Heart left ventricle (tissue), 16 donors: ENCODE measurements at regions not wholly inside any gene's neighbourhood (a gene's known extent, or its start where the extent isn't known, plus 50 kb on each side); places are given as distances from the start of the nearest gene placed in this dataset.

ENCODE experiments used
- ATAC-seq, 4 donors: fragments of 200-7000 bp; cut with Tn5 transposase; one replicate each; pipeline ENCODE4 v1.9.1; 2020 to 2022; ENCODE audit warnings: moderate library complexity in 4 of 4, mild to moderate bottlenecking in 3 of 4, moderate number of reproducible peaks in 1 of 4
- DNase-seq, 5 donors: peaks; one replicate each; pipeline ENCODE4 v3.0.0-alpha.2; 2020
- H3K27ac ChIP-seq, 12 donors: fragments of 200-600 bp; sonication (generic) in 4 of 12; one replicate each; pipeline versions ENCODE4 v1.5.0 to v1.8.0; 2016 to 2022; ENCODE audit warnings: mild to moderate bottlenecking in 2 of 12
- H3K27me3 ChIP-seq, 9 donors: fragments of 200-600 bp; sonication (generic) in 2 of 9; one replicate each; pipeline versions ENCODE4 v1.5.1 to v1.8.0; 2016 to 2022; ENCODE audit warnings: mild to moderate bottlenecking in 3 of 9
- H3K36me3 ChIP-seq, 9 donors: fragments of 200-600 bp; sonication (generic) in 2 of 9; one replicate each; pipeline versions ENCODE4 v1.5.0 to v1.8.0; 2018 to 2022; ENCODE audit warnings: mild to moderate bottlenecking in 2 of 9
- H3K4me1 ChIP-seq, 12 donors: fragments of 200-600 bp; sonication (generic) in 4 of 12; one replicate each; pipeline versions ENCODE4 v1.5.0 to v1.8.0; 2016 to 2022; ENCODE audit warnings: mild to moderate bottlenecking in 3 of 12
- H3K4me3 ChIP-seq, 12 donors: fragments of 200-600 bp; sonication (generic) in 4 of 12; one replicate each; pipeline versions ENCODE4 v1.5.0 to v1.8.0; 2017 to 2022; ENCODE audit warnings: mild to moderate bottlenecking in 9 of 12, moderate library complexity in 4 of 12
- H3K9me3 ChIP-seq, 12 donors: fragments of 200-600 bp; sonication (generic) in 4 of 12; one replicate each; pipeline versions ENCODE4 v1.5.0 to v1.8.0; 2016 to 2022; ENCODE audit warnings: mild to moderate bottlenecking in 1 of 12
- POLR2A ChIP-seq, 2 donors: fragments of 450-650 bp; IDR thresholded peaks; one replicate each; pipeline ENCODE4 v1.6.1; 2017; ENCODE audit warnings: antibody characterized with exemption in 2 of 2, mild to moderate bottlenecking in 2 of 2, moderate library complexity in 2 of 2
- WGBS, 4 donors: extraction: QIAGEN DNeasy Blood & Tissue Kit in 2 of 4; methylation state at CpG; one replicate each; pipeline versions ENCODE4 v1.1.5 to v1.1.7; 2013 to 2018; 5-methylcytosine and 5-hydroxymethylcytosine counted together
- intact Hi-C, 10 donors: fragments of 100-400 bp; cut with DNase I; formaldehyde crosslinking; loops; one replicate each; pipeline versions ENCODE4 v1.11.1 to v1.14.2; 2022
- TF ChIP-seq, protein P1 (sequence below), 12 donors: fragments of 200-600 bp; sonication (generic) in 4 of 12; IDR thresholded peaks; one replicate each; pipeline versions ENCODE4 v1.5.0 to v1.8.0; 2018 to 2022; ENCODE audit warnings: antibody characterized with exemption in 12 of 12, mild to moderate bottlenecking in 5 of 12
- donor health status: ischemic (EF 13 %, LVEDD 7.1; RV severe dilation, severe dysfunction).
- donor health status: healthy with polysubstance abuse.
- donor health status: DM: no; HTN: yes; CAD: no.
- donor health status: DM: no; HTN: no; CAD: no.
- donor health status: ischemic (EF 25% LVEDD 6.9; RV normal size, moderate dysfunction).
- donor health status: ischemic (EF 25% LVEDD 5.7; RV mildly dilated, moderate dysfunction).
- donor health status: healthy.
- donor health status: DM: yes; HTN: yes; CAD: no.
- donor health status: ischemic (EF 35%, LVEDD 5.7; RV mildly dilated, moderate dysfunction).
- donor health status: nonischemic (EF 11% LVEDD 7.7; RV severe dilation, severe dysfunction).
- donor health status: DM: yes; HTN: yes; CAD: no.
- donor health status: PGD.
- donor health status: ischemic (EF 29% LVEDD 5.4; RV normal size, mild dysfunction).
- donor health status: nonischemic (EF 23%, LVEDD 6.1; RV moderate dilation, normal function).

DNA sequence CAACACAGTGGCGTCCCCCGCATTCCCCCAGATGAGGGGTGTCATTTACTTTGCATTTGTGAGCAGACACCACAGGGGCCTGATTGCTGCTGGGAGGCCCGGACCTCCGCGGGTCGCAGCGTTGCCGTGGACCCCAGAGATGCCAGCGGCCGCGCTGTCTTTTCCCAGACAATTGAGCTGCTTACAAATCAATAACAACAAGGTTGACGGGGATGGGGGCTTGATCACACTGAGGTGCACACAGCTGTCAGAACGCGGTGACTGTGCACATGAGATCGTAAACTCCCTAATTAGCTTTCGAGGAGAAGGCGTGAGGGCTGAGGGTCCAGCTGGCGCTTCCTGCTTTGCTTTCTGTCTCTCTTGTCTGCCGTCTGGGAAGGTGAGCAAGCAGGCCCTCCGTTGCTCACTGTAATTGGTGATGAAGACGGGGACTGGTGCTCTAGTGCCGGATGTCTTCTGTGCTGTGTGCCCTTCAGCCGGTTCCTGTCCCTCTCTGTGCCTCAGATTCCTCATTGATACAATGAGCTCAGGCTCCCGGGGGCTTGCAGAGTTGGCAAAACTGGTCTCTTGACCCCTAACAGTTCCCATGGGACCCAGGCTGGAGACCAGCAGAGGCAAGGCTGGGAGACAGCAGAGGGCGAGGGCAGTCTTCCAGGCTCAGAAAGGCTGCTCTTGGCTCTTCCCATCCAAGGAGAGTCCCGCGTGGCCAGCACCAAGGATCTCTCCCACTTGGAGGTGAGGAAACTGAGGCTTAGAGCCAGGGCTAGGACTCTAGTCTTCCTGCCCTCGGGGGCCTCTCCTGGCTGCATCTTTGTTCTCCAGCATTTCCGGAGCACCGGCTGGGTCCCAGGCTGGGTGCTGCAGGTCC, 126.0 kb upstream of the PMEPA1 start:
- no peaks in the 10 kb centered on the region for H3K36me3 ChIP-seq
- DNase-seq (no peak), ATAC-seq (no peak)
- no peak overlapping the region for H3K27ac ChIP-seq
- no peak overlapping the region for H3K4me3 ChIP-seq
- 63 to 80% (median 72%) methylated on average over 19 to 30 of the region's 30 CpGs for WGBS, 4 donors
- intact Hi-C loops: no loop called here
- H3K4me1 ChIP-seq: peaks cover 0 to 21% (median 8%) of the 10 kb centered on the region in 12 donors
- TF ChIP-seq POLR2A (IDR thresholded peaks at IDR 0.05): no peak
- TF ChIP-seq, protein P1, sequence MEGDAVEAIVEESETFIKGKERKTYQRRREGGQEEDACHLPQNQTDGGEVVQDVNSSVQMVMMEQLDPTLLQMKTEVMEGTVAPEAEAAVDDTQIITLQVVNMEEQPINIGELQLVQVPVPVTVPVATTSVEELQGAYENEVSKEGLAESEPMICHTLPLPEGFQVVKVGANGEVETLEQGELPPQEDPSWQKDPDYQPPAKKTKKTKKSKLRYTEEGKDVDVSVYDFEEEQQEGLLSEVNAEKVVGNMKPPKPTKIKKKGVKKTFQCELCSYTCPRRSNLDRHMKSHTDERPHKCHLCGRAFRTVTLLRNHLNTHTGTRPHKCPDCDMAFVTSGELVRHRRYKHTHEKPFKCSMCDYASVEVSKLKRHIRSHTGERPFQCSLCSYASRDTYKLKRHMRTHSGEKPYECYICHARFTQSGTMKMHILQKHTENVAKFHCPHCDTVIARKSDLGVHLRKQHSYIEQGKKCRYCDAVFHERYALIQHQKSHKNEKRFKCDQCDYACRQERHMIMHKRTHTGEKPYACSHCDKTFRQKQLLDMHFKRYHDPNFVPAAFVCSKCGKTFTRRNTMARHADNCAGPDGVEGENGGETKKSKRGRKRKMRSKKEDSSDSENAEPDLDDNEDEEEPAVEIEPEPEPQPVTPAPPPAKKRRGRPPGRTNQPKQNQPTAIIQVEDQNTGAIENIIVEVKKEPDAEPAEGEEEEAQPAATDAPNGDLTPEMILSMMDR (IDR thresholded peaks at IDR 0.05): no peak
- H3K9me3 ChIP-seq: no peaks in the 10 kb centered on the region
- H3K27me3 ChIP-seq: no peaks in the 10 kb centered on the region

DNA sequence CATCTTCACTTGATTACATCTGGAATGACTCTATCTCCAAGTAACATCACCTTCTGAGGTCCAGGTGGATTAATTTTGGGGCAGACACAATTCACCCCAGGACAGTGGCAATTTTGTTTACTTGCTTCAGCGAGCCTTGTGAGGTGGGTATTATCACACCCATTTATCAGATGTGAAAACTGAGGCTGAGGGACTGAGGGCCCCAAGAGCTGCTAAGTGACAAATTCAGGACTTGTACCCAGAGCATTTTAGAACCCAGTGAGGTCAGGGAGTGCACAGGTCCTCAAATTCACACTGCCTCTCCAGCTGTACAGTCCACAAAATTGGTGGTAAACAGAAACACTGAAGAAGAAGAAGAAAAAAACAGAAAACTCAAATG, 125.2 kb upstream of the PMEPA1 start:
- ATAC-seq: no peak
- H3K9me3 ChIP-seq: no peaks in the 10 kb centered on the region
- intact Hi-C loops: no loop called here

DNA sequence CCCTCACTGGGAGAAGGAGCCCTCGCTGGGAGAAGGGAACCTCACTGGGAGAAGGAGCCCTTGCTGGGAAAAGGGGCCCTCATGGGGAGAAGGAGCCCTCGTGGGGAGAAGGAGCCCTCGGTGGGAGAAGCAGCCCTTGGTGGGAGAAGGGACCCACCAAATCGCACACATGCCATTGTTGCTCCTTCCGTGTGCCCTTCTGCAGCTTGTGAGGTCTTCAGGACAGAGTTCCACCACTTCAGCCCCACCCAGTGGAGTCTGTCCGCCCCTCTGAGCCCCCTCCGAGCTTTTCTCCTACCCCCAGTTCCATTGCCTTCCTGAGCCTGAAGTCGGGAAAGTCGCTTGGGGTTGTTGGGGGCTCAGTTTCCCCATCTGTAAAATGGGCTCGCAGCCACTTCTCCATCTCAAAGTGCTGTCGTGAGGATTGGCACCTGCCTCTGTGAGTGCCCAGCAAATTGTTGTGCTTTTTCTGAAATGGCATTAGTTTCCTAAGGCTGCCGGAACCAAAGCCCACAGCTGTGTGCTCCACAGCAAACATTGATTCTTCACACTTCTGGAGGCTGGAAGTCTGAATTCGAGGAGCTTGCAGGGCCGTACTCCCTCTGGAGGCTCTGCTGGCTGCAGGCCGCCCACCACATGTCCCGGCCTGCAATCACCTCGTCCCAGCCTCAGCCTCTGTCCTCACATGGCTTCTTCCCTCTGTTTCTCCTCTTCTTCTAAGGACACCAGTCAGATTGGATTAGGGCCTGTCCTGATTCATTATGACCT, 124.7 kb upstream of the PMEPA1 start:
- Histone ChIP-seq H3K4me1 (peaks cover 0 to 20% (median 8%) of the 10 kb centered on the region in 12 donors), H3K27ac (no peak overlapping the region), H3K27me3 (no peaks in the 10 kb centered on the region), H3K4me3 (no peak overlapping the region), H3K36me3 (no peaks in the 10 kb centered on the region), H3K9me3 (no peaks in the 10 kb centered on the region)
- intact Hi-C loops: no loop called here
- DNase-seq (no peak), ATAC-seq (peak in 2 of 4 donors; percentile 35 to 43)
- 79 to 91% (median 86%) methylated on average over 17 of the region's 17 CpGs for WGBS, 4 donors
- TF ChIP-seq, protein P1 (IDR thresholded peaks at IDR 0.05): no peak
- no peak for TF ChIP-seq POLR2A (IDR thresholded peaks at IDR 0.05)

More for the DNA sequence above, 125.2 kb upstream of the PMEPA1 start:
- TF ChIP-seq, protein P1 (IDR thresholded peaks at IDR 0.05): no peak
- no peak for TF ChIP-seq POLR2A (IDR thresholded peaks at IDR 0.05)
- Histone ChIP-seq H3K27me3 (no peaks in the 10 kb centered on the region), H3K4me3 (no peak overlapping the region), H3K4me1 (peaks cover 0 to 20% (median 8%) of the 10 kb centered on the region in 12 donors), H3K36me3 (no peaks in the 10 kb centered on the region), H3K27ac (no peak overlapping the region)
- DNase-seq: no peak
- WGBS, 4 donors: 94 to 99% (median 97%) methylated on average over 1 of the region's 1 CpG

DNA sequence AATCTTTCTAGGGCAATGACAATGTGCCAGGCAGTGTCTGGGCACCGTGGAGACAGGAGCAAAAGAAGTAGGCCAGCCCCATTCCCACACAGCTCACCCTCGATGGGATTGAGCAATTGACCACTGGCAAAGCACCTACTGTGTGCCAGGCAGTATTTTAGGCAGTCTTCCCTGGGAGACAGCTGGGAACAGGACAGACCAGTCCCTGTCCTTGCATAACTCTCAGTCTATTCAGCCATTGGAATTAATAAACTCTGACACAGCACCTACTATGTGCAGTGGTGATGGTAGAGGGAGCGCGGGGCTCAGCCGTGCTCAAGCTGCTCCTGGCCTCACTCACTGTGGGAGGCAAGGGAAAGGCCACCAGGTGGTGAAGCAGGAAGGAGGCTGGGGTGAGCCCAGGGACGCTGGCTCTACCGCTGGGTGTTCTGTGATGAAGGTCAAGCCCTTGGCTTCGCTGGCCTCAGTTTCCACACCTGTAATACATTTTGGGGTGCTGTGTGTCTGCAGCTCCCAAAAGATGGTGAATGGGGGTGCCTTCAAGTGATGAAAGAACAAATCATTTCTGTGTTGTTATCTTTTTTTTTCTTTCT, 122.3 kb upstream of the PMEPA1 start:
- ATAC-seq (no peak), DNase-seq (peak in 1 of 5 donors; percentile 42)
- Histone ChIP-seq H3K4me1 (peaks cover 0 to 12% (median 6%) of the 10 kb centered on the region in 12 donors), H3K4me3 (no peak overlapping the region), H3K9me3 (no peaks in the 10 kb centered on the region), H3K27ac (peak overlapping the region in 6 of 12 donors; percentile 11 to 53 (median 25)), H3K36me3 (no peaks in the 10 kb centered on the region), H3K27me3 (no peaks in the 10 kb centered on the region)
- no peak for TF ChIP-seq POLR2A (IDR thresholded peaks at IDR 0.05)
- TF ChIP-seq, protein P1 (IDR thresholded peaks at IDR 0.05): no peak
- 74 to 85% (median 80%) methylated on average over 8 of the region's 8 CpGs for WGBS, 4 donors
- intact Hi-C loops: no loop called here
